Neural progenitor cell (in vitro differentiated cells): ENCODE measurements at regions not wholly inside any gene's neighbourhood (a gene's known extent, or its start where the extent isn't known, plus 50 kb on each side); places are given as distances from the start of the nearest gene placed in this dataset.

Experiments
- EZH2 ChIP-seq: fragments of 200-600 bp; sonication (generic); IDR thresholded peaks from 2 replicates; pipeline ENCODE4 v1.6.1; 2017; ENCODE audit warnings: antibody characterized with exemption, mild to moderate bottlenecking, moderate library complexity
- EZH2phosphoT487 ChIP-seq: fragments of 200-600 bp; sonication (generic); IDR thresholded peaks from 2 replicates; pipeline ENCODE4 v1.6.1; 2017; ENCODE audit warnings: antibody characterized with exemption
- TF ChIP-seq, protein P1 (sequence below): fragments of 200-600 bp; sonication (generic); IDR thresholded peaks from 2 replicates; pipeline ENCODE4 v1.5.1; 2017; ENCODE audit warnings: antibody characterized with exemption, mild to moderate bottlenecking

DNA sequence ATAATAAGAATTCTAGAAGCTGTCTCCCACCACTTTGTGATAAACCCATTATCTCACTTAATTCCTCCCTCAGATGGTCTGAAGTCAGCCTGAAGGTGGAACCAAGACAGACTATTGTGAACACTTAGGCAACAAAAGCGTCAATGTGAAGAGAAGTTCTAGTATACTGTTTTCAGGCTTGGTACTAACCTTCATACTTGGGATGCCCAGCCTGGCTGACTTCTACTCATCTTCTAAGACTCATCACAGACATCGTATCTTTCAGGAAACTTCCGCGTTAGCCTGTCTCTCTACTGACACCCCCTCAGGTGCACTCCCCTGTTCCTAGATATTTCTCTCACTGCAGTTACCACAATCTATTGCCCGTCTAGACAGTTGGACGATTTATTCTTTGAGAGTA lies 201.2 kb downstream of the SATB1 start:
- TF ChIP-seq EZH2phosphoT487, result no peak
- TF ChIP-seq, protein P1, sequence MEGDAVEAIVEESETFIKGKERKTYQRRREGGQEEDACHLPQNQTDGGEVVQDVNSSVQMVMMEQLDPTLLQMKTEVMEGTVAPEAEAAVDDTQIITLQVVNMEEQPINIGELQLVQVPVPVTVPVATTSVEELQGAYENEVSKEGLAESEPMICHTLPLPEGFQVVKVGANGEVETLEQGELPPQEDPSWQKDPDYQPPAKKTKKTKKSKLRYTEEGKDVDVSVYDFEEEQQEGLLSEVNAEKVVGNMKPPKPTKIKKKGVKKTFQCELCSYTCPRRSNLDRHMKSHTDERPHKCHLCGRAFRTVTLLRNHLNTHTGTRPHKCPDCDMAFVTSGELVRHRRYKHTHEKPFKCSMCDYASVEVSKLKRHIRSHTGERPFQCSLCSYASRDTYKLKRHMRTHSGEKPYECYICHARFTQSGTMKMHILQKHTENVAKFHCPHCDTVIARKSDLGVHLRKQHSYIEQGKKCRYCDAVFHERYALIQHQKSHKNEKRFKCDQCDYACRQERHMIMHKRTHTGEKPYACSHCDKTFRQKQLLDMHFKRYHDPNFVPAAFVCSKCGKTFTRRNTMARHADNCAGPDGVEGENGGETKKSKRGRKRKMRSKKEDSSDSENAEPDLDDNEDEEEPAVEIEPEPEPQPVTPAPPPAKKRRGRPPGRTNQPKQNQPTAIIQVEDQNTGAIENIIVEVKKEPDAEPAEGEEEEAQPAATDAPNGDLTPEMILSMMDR, result no peak
- TF ChIP-seq EZH2, result no peak
